NCI-H2227 treated with DMSO at 0.1 percent for 48 hours (cell line): ENCODE measurements at regions not wholly inside any gene's neighbourhood (a gene's known extent, or its start where the extent isn't known, plus 50 kb on each side); places are given as distances from the start of the nearest gene placed in this dataset.
"Not testable (repeated sequence)": the region's sequence is repeated elsewhere in the genome, so short reads cannot be mapped to it uniquely, and the experiment has no call there.

ENCODE experiments used
- DNase-seq: peaks from one replicate; lab custom pipeline; 2025; lab: John Stamatoyannopoulos, UW

GRCh38 chr16:16938009-16938408 lies 532.8 kb downstream of the XYLT1 start:
- DNase-seq: no peak

- DNase-seq: no peak
These were observed 531.8 kb downstream of the XYLT1 start for GRCh38 chr16:16938980-16939379.

GRCh38 chr16:16940351-16940750 lies 530.4 kb downstream of the XYLT1 start:
- no peak for DNase-seq

GRCh38 chr16:16942849-16943248 lies 527.9 kb downstream of the XYLT1 start:
- DNase-seq: not testable (repeated sequence)

GRCh38 chr16:16945207-16945606 lies 525.6 kb downstream of the XYLT1 start:
- no peak for DNase-seq

- no peak for DNase-seq
These were observed 514.4 kb downstream of the XYLT1 start for GRCh38 chr16:16956376-16956775.

GRCh38 chr16:16960785-16961184 lies 510.0 kb downstream of the XYLT1 start:
- DNase-seq: no peak

GRCh38 chr16:16966439-16966838 lies 504.3 kb downstream of the XYLT1 start:
- DNase-seq: no peak

- DNase-seq: no peak
These were observed 499.7 kb downstream of the XYLT1 start for GRCh38 chr16:16971042-16971441.

- no peak for DNase-seq
These were observed 497.9 kb downstream of the XYLT1 start for GRCh38 chr16:16972831-16973230.

GRCh38 chr16:16973707-16974591 lies 496.8 kb downstream of the XYLT1 start:
- no peak for DNase-seq

- DNase-seq: no peak
These were observed 488.1 kb downstream of the XYLT1 start for GRCh38 chr16:16982614-16983013.

- no peak for DNase-seq
These were observed 487.2 kb downstream of the XYLT1 start for GRCh38 chr16:16983582-16983981.

- DNase-seq: not testable (repeated sequence)
These were observed 486.7 kb downstream of the XYLT1 start for GRCh38 chr16:16984091-16984490.

- DNase-seq: no peak
These were observed 485.1 kb downstream of the XYLT1 start for GRCh38 chr16:16985707-16986106.

GRCh38 chr16:16988963-16989362 lies 481.8 kb downstream of the XYLT1 start:
- no peak for DNase-seq

- no peak for DNase-seq
These were observed 481.4 kb downstream of the XYLT1 start for GRCh38 chr16:16989368-16989767.

- no peak for DNase-seq
These were observed 479.0 kb downstream of the XYLT1 start for GRCh38 chr16:16991711-16992110.

- DNase-seq: no peak
These were observed 477.6 kb downstream of the XYLT1 start for GRCh38 chr16:16992975-16993765.

- no peak for DNase-seq
These were observed 475.9 kb downstream of the XYLT1 start for GRCh38 chr16:16994831-16995230.

- no peak for DNase-seq
These were observed 473.9 kb downstream of the XYLT1 start for GRCh38 chr16:16996827-16997226.

- peak; percentile 33 for DNase-seq
These were observed 473.4 kb downstream of the XYLT1 start for GRCh38 chr16:16997349-16997748.

GRCh38 chr16:17001471-17001870 lies 469.3 kb downstream of the XYLT1 start:
- no peak for DNase-seq
